HepG2 (cell line): ENCODE measurements at regions not wholly inside any gene's neighbourhood (a gene's known extent, or its start where the extent isn't known, plus 50 kb on each side); places are given as distances from the start of the nearest gene placed in this dataset.

Experiments
- ATAC-seq: fragments of 200-7000 bp; cut with Tn5 transposase; 3 replicates; pipeline ENCODE4 v1.9.1; 2020; ENCODE audit warnings: mild to moderate bottlenecking, moderate library complexity
- BruUV-seq: library from RNA; stranded (reverse); fragments of 400-500 nt; replicated peaks from 2 replicates; lab custom pipeline; 2021; lab: Mats Ljungman, UMichigan
- CTCF ChIA-PET: fragments of 300-600 bp; formaldehyde crosslinking; extraction: SDS; loops from one replicate; lab custom pipeline; 2021; ENCODE audit warnings: low total read pairs, inconsistent platforms, low intra/inter-chr PET ratio; lab: Yijun Ruan, JAX
- POLR2A ChIA-PET: fragments of 350-600 bp; sonication (Branson Sonifier 250); formaldehyde crosslinking; loops from one replicate; lab custom pipeline; 2020; ENCODE audit warnings: antibody characterized with exemption, inconsistent platforms; lab: Yijun Ruan, JAX
- DNase-seq: peaks from one replicate; pipeline ENCODE4 v3.0.0-alpha.2; 2015; ENCODE audit warnings: low spot score
- FAIRE-seq: peaks from 3 replicates; lab custom pipeline; 2011; peaks lifted over from hg19 to GRCh38; lab: Jason Lieb, UNC
- H2AFZ ChIP-seq: one replicate; pipeline ENCODE4 v1.6.1; 2011; ENCODE audit warnings: low read length, inconsistent platforms
- H3K27ac ChIP-seq: fragments of 300-600 bp; 3 replicates; pipeline ENCODE4 v1.8.0; 2011; ENCODE audit warnings: mixed run types, mild to moderate bottlenecking, mixed read lengths, low read length, inconsistent platforms; ENCODE audit not compliant: insufficient read depth; ENCODE audit errors: extremely low read length
- H3K27me3 ChIP-seq, 2 experiments: fragments of 200-600 bp in 1 of 2; 2 replicates in 1 of 2; 3 replicates in 1 of 2; pipeline versions ENCODE4 v1.6.0 to v1.8.0; 2011; ENCODE audit warnings: low read length in 2 of 2, mild to moderate bottlenecking in 2 of 2, moderate library complexity in 2 of 2, inconsistent platforms in 1 of 2; ENCODE audit not compliant: insufficient read depth in 2 of 2, control insufficient read depth in 1 of 2
- H3K36me3 ChIP-seq, 2 experiments: fragments of 200-600 bp in 1 of 2; replicated peaks in 1 of 2; 2 replicates in 1 of 2; 3 replicates in 1 of 2; pipeline versions ENCODE4 v1.5.1 to v1.8.0; 2011; ENCODE audit warnings: low read length in 2 of 2, inconsistent platforms in 1 of 2; ENCODE audit not compliant: insufficient read depth in 2 of 2, control insufficient read depth in 1 of 2
- H3K4me1 ChIP-seq: 2 replicates; pipeline ENCODE4 v1.5.1; 2012; ENCODE audit warnings: low read length, inconsistent platforms; ENCODE audit not compliant: insufficient read depth
- H3K4me2 ChIP-seq: 2 replicates; pipeline ENCODE4 v1.6.0; 2011; ENCODE audit warnings: low read depth, low read length, inconsistent platforms
- H3K4me3 ChIP-seq, 3 experiments: fragments of 200-600 bp in 1 of 3; sonication (generic), shearing (Covaris generic) in 1 of 3; replicated peaks in 1 of 3; 2 replicates each; pipeline ENCODE4 v1.5.1; 2011 to 2016; ENCODE audit warnings: low read length in 3 of 3, inconsistent platforms in 2 of 3, low read depth in 2 of 3, mild to moderate bottlenecking in 2 of 3, control low read depth in 1 of 3, mixed read lengths in 1 of 3; ENCODE audit not compliant: insufficient read depth in 1 of 3
- H3K79me2 ChIP-seq: one replicate; pipeline ENCODE4 v1.6.1; 2011; ENCODE audit warnings: low read length, inconsistent platforms; ENCODE audit not compliant: insufficient read depth
- H3K9ac ChIP-seq: 2 replicates; pipeline ENCODE4 v1.6.0; 2011; ENCODE audit warnings: mild to moderate bottlenecking, low read depth, low read length, inconsistent platforms; ENCODE audit not compliant: insufficient read depth
- H3K9me3 ChIP-seq: 2 replicates; pipeline ENCODE4 v1.5.1; 2012; ENCODE audit warnings: mild to moderate bottlenecking, low read length
- H4K20me1 ChIP-seq: 2 replicates; pipeline ENCODE4 v1.6.0; 2011; ENCODE audit warnings: inconsistent platforms, mild to moderate bottlenecking, low read length, moderate library complexity; ENCODE audit not compliant: insufficient read depth
- DNMT1 ChIP-seq: sonication (generic); formaldehyde crosslinking; IDR thresholded peaks from 2 replicates; pipeline ENCODE4 v1.5.1; 2020; ENCODE audit warnings: mild to moderate bottlenecking, missing genetic modification reagents
- HOXD1 ChIP-seq: sonication (generic); formaldehyde crosslinking; IDR thresholded peaks from 2 replicates; pipeline ENCODE4 v1.5.0; 2020; ENCODE audit warnings: missing genetic modification reagents
- RCOR2 ChIP-seq: IDR thresholded peaks from 2 replicates; pipeline ENCODE4 v1.6.1; 2016; ENCODE audit warnings: missing biosample characterization, missing genetic modification reagents
- RXRA ChIP-seq: sonication (generic); formaldehyde crosslinking; IDR thresholded peaks from 2 replicates; pipeline ENCODE4 v1.5.1; 2020; ENCODE audit warnings: missing genetic modification reagents
- ZNF143 ChIP-seq: sonication (generic); formaldehyde crosslinking; IDR thresholded peaks from 2 replicates; pipeline ENCODE4 v1.4.0; 2020; ENCODE audit warnings: missing genetic modification reagents
- ZNF501 ChIP-seq: sonication (generic); formaldehyde crosslinking; IDR thresholded peaks from 2 replicates; pipeline ENCODE4 v1.5.1; 2020; ENCODE audit warnings: mild to moderate bottlenecking, moderate library complexity, missing genetic modification reagents
- ZNF772 ChIP-seq: sonication (generic); formaldehyde crosslinking; IDR thresholded peaks from 2 replicates; pipeline ENCODE4 v1.5.0; 2020; ENCODE audit warnings: mild to moderate bottlenecking, missing genetic modification reagents
- ZSCAN5A ChIP-seq: sonication (generic); formaldehyde crosslinking; IDR thresholded peaks from 2 replicates; pipeline ENCODE4 v1.8.0; 2022; ENCODE audit warnings: mild to moderate bottlenecking, missing genetic modification reagents, borderline replicate concordance
- WGBS: methylation state at CpG from one replicate; pipeline ENCODE4 v1.1.6; 2017; ENCODE audit warnings: low lambda C conversion rate; 5-methylcytosine and 5-hydroxymethylcytosine counted together
- in situ Hi-C: cut with HindIII; loops from 2 replicates; pipeline ENCODE4 v1.10.0; 2017; ENCODE audit warnings: low pct_unique_long_range_greater_than_20kb; ENCODE audit not compliant: extremely low pct_ligation_motif_present
- intact Hi-C: fragments of 100-400 bp; cut with micrococcal nuclease; formaldehyde crosslinking; loops from one replicate; pipeline ENCODE4 v1.10.0; 2022; ENCODE audit not compliant: unreplicated experiment
- TF ChIP-seq, protein P1 (sequence below): sonication (generic); formaldehyde crosslinking; IDR thresholded peaks from 2 replicates; pipeline ENCODE4 v1.9.0; 2021; ENCODE audit warnings: missing genetic modification reagents, borderline replicate concordance

GRCh38 chr4:173765751-173766150, 235.7 kb upstream of the HAND2 start:
- 12% methylated on average over 4 of the region's 4 CpGs for WGBS
- DNase-seq (no peak), ATAC-seq (no peak), FAIRE-seq (no peak)
- Histone ChIP-seq H3K4me3 (no peak overlapping the region), H3K9ac (no peak overlapping the region), H4K20me1 (no peaks in the 10 kb centered on the region), H3K27me3 (no peaks in the 10 kb centered on the region; a peak in 1 of 5 replicates), H3K27ac (no peak overlapping the region), H3K9me3 (no peaks in the 10 kb centered on the region), H3K36me3 (no peaks in the 10 kb centered on the region), H2AFZ (no peak overlapping the region), H3K4me1 (no peaks in the 10 kb centered on the region), H3K79me2 (no peaks in the 10 kb centered on the region), H3K4me2 (no peak overlapping the region)
- TF ChIP-seq, protein P1, sequence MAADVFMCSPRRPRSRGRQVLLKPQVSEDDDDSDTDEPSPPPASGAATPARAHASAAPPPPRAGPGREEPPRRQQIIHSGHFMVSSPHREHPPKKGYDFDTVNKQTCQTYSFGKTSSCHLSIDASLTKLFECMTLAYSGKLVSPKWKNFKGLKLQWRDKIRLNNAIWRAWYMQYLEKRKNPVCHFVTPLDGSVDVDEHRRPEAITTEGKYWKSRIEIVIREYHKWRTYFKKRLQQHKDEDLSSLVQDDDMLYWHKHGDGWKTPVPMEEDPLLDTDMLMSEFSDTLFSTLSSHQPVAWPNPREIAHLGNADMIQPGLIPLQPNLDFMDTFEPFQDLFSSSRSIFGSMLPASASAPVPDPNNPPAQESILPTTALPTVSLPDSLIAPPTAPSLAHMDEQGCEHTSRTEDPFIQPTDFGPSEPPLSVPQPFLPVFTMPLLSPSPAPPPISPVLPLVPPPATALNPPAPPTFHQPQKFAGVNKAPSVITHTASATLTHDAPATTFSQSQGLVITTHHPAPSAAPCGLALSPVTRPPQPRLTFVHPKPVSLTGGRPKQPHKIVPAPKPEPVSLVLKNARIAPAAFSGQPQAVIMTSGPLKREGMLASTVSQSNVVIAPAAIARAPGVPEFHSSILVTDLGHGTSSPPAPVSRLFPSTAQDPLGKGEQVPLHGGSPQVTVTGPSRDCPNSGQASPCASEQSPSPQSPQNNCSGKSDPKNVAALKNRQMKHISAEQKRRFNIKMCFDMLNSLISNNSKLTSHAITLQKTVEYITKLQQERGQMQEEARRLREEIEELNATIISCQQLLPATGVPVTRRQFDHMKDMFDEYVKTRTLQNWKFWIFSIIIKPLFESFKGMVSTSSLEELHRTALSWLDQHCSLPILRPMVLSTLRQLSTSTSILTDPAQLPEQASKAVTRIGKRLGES (CRISPR knock-in tag), result no peak
- TF ChIP-seq ZSCAN5A (CRISPR knock-in tag) (no peak), RCOR2 (CRISPR knock-in tag) (no peak), ZNF143 (CRISPR knock-in tag) (no peak), ZNF772 (CRISPR knock-in tag) (no peak), HOXD1 (CRISPR knock-in tag) (no peak), DNMT1 (CRISPR knock-in tag) (no peak), RXRA (CRISPR knock-in tag) (no peak), ZNF501 (CRISPR knock-in tag) (no peak)
- POLR2A ChIA-PET, result no interaction called here
- intact Hi-C loops, result no loop called here
- CTCF ChIA-PET, result no interaction called here
- BruUV-seq, result no TSS peak
- in situ Hi-C loops, result no loop called here
